ENCODE measurements at regions not wholly inside any gene's neighbourhood (a gene's known extent, or its start where the extent isn't known, plus 50 kb on each side); places are given as distances from the start of the nearest gene placed in this dataset.

DNA sequence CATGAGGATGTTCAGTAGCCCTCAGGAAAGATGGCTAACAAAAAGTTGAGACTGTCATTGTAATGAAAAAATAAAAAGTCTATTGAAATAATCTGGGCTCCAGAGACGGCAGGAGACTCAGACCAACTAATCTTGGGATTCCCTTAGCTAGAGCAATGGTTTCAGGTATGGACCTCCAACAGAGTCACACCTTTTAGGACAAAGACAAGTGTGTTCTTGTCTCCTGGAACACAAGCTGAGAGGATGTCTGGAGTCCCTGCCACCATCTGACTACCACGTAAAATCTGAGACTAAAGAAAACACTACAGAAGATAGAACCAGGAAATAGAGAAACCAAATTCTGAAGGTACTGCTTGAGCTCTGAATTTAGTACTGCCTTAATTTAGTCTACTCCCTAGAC is 103.3 kb upstream of the RBBP8 start:
- H3K27me3 ChIP-seq (replicated peaks; ENCODE audit: control insufficient read depth, insufficient read depth, low read length) = no peaks in the 10 kb centered on the region
- no peak for DNase-seq (ENCODE audit: extremely low read depth, insufficient read length)
- H3K36me3 ChIP-seq (ENCODE audit: control insufficient read depth, insufficient read depth, low read length) = no peaks in the 10 kb centered on the region
- H3K4me3 ChIP-seq (replicated peaks; ENCODE audit: low read depth, low read length) = no peak overlapping the region
- TF ChIP-seq, protein P1, sequence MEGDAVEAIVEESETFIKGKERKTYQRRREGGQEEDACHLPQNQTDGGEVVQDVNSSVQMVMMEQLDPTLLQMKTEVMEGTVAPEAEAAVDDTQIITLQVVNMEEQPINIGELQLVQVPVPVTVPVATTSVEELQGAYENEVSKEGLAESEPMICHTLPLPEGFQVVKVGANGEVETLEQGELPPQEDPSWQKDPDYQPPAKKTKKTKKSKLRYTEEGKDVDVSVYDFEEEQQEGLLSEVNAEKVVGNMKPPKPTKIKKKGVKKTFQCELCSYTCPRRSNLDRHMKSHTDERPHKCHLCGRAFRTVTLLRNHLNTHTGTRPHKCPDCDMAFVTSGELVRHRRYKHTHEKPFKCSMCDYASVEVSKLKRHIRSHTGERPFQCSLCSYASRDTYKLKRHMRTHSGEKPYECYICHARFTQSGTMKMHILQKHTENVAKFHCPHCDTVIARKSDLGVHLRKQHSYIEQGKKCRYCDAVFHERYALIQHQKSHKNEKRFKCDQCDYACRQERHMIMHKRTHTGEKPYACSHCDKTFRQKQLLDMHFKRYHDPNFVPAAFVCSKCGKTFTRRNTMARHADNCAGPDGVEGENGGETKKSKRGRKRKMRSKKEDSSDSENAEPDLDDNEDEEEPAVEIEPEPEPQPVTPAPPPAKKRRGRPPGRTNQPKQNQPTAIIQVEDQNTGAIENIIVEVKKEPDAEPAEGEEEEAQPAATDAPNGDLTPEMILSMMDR (IDR thresholded peaks at IDR 0.05; ENCODE audit: insufficient read depth, low read length, poor library complexity, severe bottlenecking) = no peak

DNA sequence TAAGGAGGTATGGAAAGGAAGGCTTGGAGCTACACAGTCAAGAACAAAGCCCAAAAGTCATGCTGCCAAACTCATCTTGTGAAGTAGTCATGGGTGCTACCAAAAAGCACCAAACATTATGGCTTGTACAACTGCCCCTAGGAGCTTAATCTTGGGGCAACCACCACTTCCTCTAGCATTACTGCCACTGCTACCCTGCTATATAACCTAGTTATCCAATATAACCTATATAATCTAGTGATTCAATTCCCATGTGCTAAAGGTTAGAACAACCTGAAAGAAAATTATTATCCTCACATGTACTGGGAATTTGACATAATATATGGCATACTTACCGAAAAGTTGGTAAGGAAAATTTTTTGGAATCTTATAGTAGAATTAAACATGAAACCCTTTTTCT is 102.6 kb upstream of the RBBP8 start:
- no peak overlapping the region for H3K4me3 ChIP-seq (replicated peaks; ENCODE audit: low read depth, low read length)
- no peaks in the 10 kb centered on the region for H3K27me3 ChIP-seq (replicated peaks; ENCODE audit: control insufficient read depth, insufficient read depth, low read length)
- no peaks in the 10 kb centered on the region for H3K36me3 ChIP-seq (ENCODE audit: control insufficient read depth, insufficient read depth, low read length)
- DNase-seq (ENCODE audit: extremely low read depth, insufficient read length) = no peak
- TF ChIP-seq, protein P1 (IDR thresholded peaks at IDR 0.05; ENCODE audit: insufficient read depth, low read length, poor library complexity, severe bottlenecking) = no peak

DNA sequence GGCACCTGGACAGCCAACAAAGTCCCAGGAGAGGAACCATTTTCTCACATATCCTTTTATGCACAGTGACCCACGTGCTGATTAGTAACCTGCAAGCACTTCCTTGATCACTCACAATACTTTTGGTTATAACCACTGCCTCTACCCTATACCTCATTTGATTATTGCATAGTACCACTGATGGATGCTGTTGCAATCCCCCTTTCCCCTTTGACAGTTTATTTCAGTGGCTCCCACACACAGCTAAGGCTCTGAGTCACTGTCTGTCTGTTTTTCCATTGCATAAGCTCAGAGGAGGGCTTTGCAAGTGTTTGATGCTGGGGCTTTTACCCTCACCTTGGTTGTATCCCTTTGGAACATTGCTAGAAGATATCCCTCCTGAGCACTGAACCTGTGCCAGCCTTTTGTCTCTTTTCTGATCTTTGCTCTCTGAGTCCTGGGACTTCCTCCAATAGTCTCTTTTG is 101.7 kb upstream of the RBBP8 start:
- TF ChIP-seq, protein P1 (IDR thresholded peaks at IDR 0.05; ENCODE audit: insufficient read depth, low read length, poor library complexity, severe bottlenecking) = no peak
- no peaks in the 10 kb centered on the region for H3K36me3 ChIP-seq (ENCODE audit: control insufficient read depth, insufficient read depth, low read length)
- H3K27me3 ChIP-seq (replicated peaks; ENCODE audit: control insufficient read depth, insufficient read depth, low read length) = no peaks in the 10 kb centered on the region
- H3K4me3 ChIP-seq (replicated peaks; ENCODE audit: low read depth, low read length) = no peak overlapping the region
- DNase-seq (ENCODE audit: extremely low read depth, insufficient read length) = no peak

DNA sequence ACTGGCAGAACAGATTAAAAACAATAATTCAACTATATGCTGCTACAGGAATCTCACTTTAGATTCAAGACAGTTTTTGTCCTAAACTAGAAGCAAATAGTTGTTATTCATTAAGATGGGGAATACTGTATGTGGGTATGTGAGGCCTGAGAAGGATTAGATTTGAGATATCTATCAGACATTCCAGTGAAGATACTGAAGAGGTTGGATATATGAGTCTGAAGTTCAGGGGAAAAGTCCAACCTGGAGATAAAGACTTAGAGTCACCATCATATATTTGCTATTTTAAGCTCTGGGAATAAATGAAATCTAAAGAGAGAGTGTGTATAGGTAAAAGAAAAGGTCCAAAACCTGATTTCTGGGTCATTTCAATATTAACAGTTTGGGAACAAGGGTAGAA is 96.2 kb upstream of the RBBP8 start:
- TF ChIP-seq, protein P1 (IDR thresholded peaks at IDR 0.05; ENCODE audit: insufficient read depth, low read length, poor library complexity, severe bottlenecking) = no peak
- Histone ChIP-seq H3K36me3 (ENCODE audit: control insufficient read depth, insufficient read depth, low read length) (no peaks in the 10 kb centered on the region), H3K4me3 (replicated peaks; ENCODE audit: low read depth, low read length) (no peak overlapping the region), H3K27me3 (replicated peaks; ENCODE audit: control insufficient read depth, insufficient read depth, low read length) (no peaks in the 10 kb centered on the region)
- DNase-seq (ENCODE audit: extremely low read depth, insufficient read length) = no peak

GRCh38 chr18:22838221-22838620 is 94.9 kb upstream of the RBBP8 start:
- DNase-seq (ENCODE audit: extremely low read depth, insufficient read length) = no peak

More at GRCh38 chr18:22838221-22838620, 94.9 kb upstream of the RBBP8 start:
- H3K4me3 ChIP-seq (replicated peaks; ENCODE audit: low read depth, low read length) = no peak overlapping the region
- TF ChIP-seq, protein P1 (IDR thresholded peaks at IDR 0.05; ENCODE audit: insufficient read depth, low read length, poor library complexity, severe bottlenecking) = no peak
- no peaks in the 10 kb centered on the region for H3K27me3 ChIP-seq (replicated peaks; ENCODE audit: control insufficient read depth, insufficient read depth, low read length)
- H3K36me3 ChIP-seq (ENCODE audit: control insufficient read depth, insufficient read depth, low read length) = no peaks in the 10 kb centered on the region
